ENCODE measurements at regions not wholly inside any gene's neighbourhood (a gene's known extent, or its start where the extent isn't known, plus 50 kb on each side); places are given as distances from the start of the nearest gene placed in this dataset.

DNA sequence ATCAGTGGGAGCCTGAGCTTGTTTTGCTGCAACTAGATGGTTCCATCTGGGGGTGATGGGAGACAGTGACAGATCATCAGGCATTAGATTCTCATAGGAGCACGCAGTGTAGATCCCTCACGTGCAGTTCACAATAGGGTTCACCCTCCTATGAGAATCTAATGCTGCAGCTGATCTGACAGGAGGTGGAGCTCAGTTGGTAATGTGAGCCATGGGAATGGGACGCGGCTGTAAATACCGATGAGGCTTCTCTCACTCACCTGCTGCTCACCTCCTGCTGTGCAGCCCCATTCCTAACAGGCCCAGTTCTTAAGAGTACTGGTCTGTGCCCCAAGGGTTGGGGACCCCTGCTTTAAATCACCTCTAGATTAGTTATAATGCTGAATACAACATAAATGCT, 137.5 kb upstream of the PLEKHM1 start:
- POLR2A ChIA-PET = no interaction called here
- Histone ChIP-seq H3K27me3 (ENCODE audit: control insufficient read depth, insufficient read depth, low read length) (no peaks in the 10 kb centered on the region), H3K9me3 (ENCODE audit: control insufficient read depth, insufficient read depth, low read length) (no peaks in the 10 kb centered on the region), H3K27ac (ENCODE audit: low read depth, low read length) (no peak overlapping the region), H3K4me3 (ENCODE audit: low read depth, low read length) (no peak overlapping the region)
- TF ChIP-seq, protein P1, sequence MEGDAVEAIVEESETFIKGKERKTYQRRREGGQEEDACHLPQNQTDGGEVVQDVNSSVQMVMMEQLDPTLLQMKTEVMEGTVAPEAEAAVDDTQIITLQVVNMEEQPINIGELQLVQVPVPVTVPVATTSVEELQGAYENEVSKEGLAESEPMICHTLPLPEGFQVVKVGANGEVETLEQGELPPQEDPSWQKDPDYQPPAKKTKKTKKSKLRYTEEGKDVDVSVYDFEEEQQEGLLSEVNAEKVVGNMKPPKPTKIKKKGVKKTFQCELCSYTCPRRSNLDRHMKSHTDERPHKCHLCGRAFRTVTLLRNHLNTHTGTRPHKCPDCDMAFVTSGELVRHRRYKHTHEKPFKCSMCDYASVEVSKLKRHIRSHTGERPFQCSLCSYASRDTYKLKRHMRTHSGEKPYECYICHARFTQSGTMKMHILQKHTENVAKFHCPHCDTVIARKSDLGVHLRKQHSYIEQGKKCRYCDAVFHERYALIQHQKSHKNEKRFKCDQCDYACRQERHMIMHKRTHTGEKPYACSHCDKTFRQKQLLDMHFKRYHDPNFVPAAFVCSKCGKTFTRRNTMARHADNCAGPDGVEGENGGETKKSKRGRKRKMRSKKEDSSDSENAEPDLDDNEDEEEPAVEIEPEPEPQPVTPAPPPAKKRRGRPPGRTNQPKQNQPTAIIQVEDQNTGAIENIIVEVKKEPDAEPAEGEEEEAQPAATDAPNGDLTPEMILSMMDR (IDR thresholded peaks at IDR 0.05; ENCODE audit: low read depth, low read length) = no peak
- DNase-seq (ENCODE audit: low read depth, low spot score) = no peak
- CTCF ChIA-PET = no interaction called here

DNA sequence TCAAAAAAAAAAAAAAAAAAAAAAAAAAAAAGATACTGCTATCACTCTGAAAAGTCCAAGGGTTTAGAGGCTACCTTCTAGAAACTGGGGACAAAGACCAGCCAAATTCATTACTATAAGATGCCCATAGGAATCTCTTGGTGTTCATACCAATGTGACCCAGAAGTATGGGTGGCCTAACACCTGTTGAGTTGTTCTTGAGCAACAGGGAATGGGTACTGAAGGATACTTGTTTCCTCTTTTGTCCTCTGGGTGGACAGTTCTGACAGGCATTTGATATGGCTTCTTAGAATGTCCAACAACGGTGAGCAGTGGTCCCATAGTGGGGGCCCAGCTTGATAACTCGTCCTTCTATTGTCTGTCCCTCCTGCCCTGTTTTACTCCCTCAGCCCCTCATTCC, 141.4 kb upstream of the PLEKHM1 start:
- CTCF ChIA-PET = interaction anchor here (1.3 kb wide), 1 partner anchor 8 kb away, joined by 4 read pairs; no protein-coding TSS in a partner anchor
- no peak overlapping the region for H3K4me3 ChIP-seq (ENCODE audit: low read depth, low read length)
- H3K27ac ChIP-seq (ENCODE audit: low read depth, low read length) = no peak overlapping the region
- H3K9me3 ChIP-seq (ENCODE audit: control insufficient read depth, insufficient read depth, low read length) = no peaks in the 10 kb centered on the region
- POLR2A ChIA-PET = no interaction called here
- no peak for DNase-seq (ENCODE audit: low read depth, low spot score)
- H3K27me3 ChIP-seq (ENCODE audit: control insufficient read depth, insufficient read depth, low read length) = no peaks in the 10 kb centered on the region
- TF ChIP-seq, protein P1 (IDR thresholded peaks at IDR 0.05; ENCODE audit: low read depth, low read length) = no peak

DNA sequence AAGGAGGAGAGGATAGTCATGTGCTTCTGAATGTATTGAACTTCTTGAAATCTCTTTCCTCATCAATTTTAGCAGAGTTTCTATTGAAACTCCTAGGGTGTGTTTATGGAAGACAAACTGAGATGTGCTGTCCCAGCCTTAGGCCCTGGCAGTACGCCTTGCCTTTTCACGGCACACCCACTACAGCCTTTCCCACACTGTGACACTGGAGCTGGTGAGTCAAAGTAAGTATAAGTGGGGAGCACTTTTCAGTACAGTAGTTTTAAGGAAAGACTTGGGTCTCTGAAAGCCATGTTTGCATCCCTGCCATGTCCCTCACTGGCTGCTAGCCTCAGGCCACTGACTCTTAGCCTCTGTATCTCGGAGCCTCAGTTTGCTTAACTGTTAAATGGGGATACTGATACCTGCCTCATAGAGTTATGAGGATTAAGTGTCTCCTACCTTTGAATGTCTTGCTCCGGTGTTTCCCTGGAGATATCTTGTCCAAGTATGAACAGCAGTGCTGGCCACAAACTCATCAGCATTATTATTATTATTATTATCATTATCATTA, 144.7 kb upstream of the CRHR1 start:
- no peaks in the 10 kb centered on the region for H3K27me3 ChIP-seq (ENCODE audit: control insufficient read depth, insufficient read depth, low read length)
- H3K27ac ChIP-seq (ENCODE audit: low read depth, low read length) = no peak overlapping the region
- TF ChIP-seq, protein P1 (IDR thresholded peaks at IDR 0.05; ENCODE audit: low read depth, low read length) = no peak
- POLR2A ChIA-PET = no interaction called here
- H3K9me3 ChIP-seq (ENCODE audit: control insufficient read depth, insufficient read depth, low read length) = no peaks in the 10 kb centered on the region
- CTCF ChIA-PET = interaction anchor here (1.2 to 4.3 kb wide), 10 partner anchors 10 to 245 kb away, joined by 3 to 71 read pairs (median 5); no protein-coding TSS in a partner anchor
- no peak overlapping the region for H3K4me3 ChIP-seq (ENCODE audit: low read depth, low read length)
- no peak for DNase-seq (ENCODE audit: low read depth, low spot score)

DNA sequence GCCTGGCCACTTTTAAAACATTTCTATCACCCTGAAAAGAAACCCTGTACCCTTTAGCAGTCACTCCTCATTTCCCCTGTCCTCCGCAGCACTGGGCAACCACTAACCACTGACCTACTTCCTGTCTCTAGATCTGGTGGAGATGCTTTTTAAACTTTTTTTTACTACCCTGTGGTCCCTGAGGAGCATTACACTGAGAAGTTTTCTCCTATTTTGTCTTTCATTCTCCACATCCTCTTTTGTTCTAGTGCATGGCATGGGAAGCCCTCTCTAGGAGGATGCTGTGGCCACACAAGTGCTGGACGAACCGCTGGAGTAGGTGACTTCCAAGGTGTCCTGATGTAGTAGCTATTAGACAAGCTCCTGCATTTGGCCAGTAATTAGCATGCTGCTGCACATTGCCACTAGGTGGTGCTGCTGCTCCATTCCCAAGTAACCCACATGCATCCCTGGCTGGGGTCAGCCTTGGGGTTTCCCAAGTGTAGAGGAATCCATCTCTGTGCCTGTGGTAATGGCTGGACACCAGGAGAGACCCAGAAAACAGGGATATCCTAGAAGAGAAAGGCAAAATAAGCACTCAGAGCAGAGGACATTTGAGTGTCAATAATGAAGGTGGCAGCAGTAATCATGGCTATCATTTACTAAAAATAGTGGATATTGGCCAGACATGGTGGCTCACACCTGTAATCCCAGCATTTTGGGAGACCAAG, 143.8 kb upstream of the CRHR1 start:
- H3K4me3 ChIP-seq (ENCODE audit: low read depth, low read length) = no peak overlapping the region
- ChIA-PET POLR2A (interaction anchor here (0.6 kb wide), 2 partner anchors 53 to 138 kb away, joined by 3 to 12 read pairs; no protein-coding TSS in a partner anchor), CTCF (interaction anchor here (0.6 to 4.3 kb wide), 15 partner anchors 9 to 309 kb away, joined by 3 to 71 read pairs (median 4); no protein-coding TSS in a partner anchor)
- TF ChIP-seq, protein P1 (IDR thresholded peaks at IDR 0.05; ENCODE audit: low read depth, low read length) = peak; percentile 99
- no peaks in the 10 kb centered on the region for H3K9me3 ChIP-seq (ENCODE audit: control insufficient read depth, insufficient read depth, low read length)
- peak; percentile 43 for DNase-seq (ENCODE audit: low read depth, low spot score)
- no peak overlapping the region for H3K27ac ChIP-seq (ENCODE audit: low read depth, low read length)
- H3K27me3 ChIP-seq (ENCODE audit: control insufficient read depth, insufficient read depth, low read length) = peaks cover 3% of the 10 kb centered on the region

DNA sequence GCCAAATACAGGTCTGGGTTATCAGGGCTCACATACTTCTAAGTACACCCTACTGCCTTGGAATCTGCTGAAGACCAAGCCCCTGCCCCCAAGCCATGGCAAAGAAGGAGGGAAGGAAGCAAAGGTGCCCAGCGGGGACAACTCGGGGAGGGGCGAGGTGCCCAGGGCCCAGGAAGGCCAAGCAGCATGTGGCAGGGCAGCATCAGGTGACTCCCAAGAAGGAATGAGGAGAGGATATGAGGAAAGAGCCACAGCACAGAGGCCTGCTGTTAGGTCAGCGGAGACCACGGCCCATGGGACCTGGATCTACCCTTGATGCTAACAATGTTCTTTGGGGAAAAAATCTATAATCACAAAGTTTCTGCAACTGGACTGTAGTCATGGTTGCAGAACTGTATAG, 142.6 kb upstream of the CRHR1 start:
- Histone ChIP-seq H3K9me3 (ENCODE audit: control insufficient read depth, insufficient read depth, low read length) (no peaks in the 10 kb centered on the region), H3K27ac (ENCODE audit: low read depth, low read length) (no peak overlapping the region), H3K4me3 (ENCODE audit: low read depth, low read length) (no peak overlapping the region), H3K27me3 (ENCODE audit: control insufficient read depth, insufficient read depth, low read length) (peaks cover 9% of the 10 kb centered on the region)
- no peak for DNase-seq (ENCODE audit: low read depth, low spot score)
- ChIA-PET CTCF (interaction anchor here (3.4 to 4.3 kb wide), 2 partner anchors 191 to 210 kb away, joined by 23 to 71 read pairs; no protein-coding TSS in a partner anchor), POLR2A (interaction anchor here (0.6 kb wide), 1 partner anchor 210 kb away, joined by 3 read pairs; no protein-coding TSS in a partner anchor)
- TF ChIP-seq, protein P1 (IDR thresholded peaks at IDR 0.05; ENCODE audit: low read depth, low read length) = no peak

All from AG04450 (cell line).